Ishikawa (cell line): ENCODE measurements at regions not wholly inside any gene's neighbourhood (a gene's known extent, or its start where the extent isn't known, plus 50 kb on each side); places are given as distances from the start of the nearest gene placed in this dataset.

ENCODE experiments used
- CEBPB ChIP-seq: IDR thresholded peaks from 2 replicates; pipeline ENCODE4 v1.6.1; 2012
- EP300 ChIP-seq: IDR thresholded peaks from 2 replicates; pipeline ENCODE4 v1.6.1; 2012; ENCODE audit warnings: borderline replicate concordance

- TF ChIP-seq EP300 (no peak), CEBPB (no peak)
These were observed 911.1 kb downstream of the KCNT2 start for GRCh38 chr1:195697130-195697529.
